IPS DF 4.7 (cell line): ENCODE measurements at regions not wholly inside any gene's neighbourhood (a gene's known extent, or its start where the extent isn't known, plus 50 kb on each side); places are given as distances from the start of the nearest gene placed in this dataset.

Source experiments
- DNase-seq: peaks from one replicate; pipeline ENCODE4 v3.0.0-alpha.2; 2013; ENCODE audit warnings: low spot score; ENCODE audit errors: extremely low read depth

DNA sequence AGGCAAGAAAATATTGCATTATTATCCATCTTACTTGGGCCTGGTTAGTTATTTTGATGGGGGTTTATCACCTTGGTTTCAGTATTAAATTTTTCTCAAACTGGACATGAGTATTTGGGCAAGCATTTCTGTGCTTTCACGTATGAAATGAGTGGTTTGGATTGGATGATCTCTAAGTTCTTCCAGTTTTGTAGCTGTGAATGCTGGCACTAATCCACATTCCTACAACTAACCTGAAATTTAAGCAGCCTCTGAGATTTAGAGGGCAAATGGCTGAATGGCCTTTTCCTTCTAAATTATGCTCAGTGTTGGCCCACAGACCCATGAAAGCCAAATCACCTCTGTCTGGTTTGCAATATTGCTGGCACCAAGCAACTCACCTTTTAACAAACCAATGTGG lies 475.0 kb upstream of the B3GALT2 start:
- DNase-seq = no peak

DNA sequence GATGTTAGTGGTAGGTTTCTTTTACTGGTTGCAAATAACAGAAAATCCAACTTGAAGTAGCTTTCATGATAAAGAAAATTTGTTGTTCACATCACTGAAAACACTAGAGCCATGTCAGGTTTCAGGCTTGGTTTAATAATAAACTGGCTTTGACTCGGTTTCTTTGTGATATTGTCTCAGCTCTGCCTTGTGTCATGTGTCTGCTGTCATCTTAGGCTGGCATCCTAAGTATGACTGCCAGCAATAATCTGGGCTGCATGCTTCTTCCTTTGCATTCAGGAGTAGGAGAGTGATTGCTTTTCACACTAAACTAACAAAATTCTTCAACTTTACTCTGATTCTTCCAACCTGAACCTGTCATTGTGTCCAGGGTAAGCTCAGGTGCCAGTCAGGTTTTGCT lies 474.0 kb upstream of the B3GALT2 start:
- DNase-seq = no peak

DNA sequence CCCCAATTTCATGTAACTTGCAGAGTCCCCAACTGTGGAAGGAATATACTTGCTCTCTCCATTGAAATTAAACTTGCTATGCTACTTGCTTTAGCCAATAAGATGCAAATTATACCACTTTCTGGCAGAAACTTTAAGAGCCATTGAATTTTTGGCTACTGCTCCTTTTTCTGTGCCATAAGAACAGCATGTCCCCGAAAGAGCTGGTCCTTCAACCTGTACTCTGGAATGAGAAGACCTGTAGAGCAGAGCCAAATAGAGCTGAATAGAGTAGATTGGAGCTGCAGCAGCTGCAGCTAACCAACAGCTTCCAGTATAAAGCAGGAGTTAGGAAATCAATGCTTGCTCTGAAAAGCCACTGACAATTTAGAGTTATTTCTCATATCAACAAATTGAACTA lies 472.3 kb upstream of the B3GALT2 start:
- DNase-seq = no peak

DNA sequence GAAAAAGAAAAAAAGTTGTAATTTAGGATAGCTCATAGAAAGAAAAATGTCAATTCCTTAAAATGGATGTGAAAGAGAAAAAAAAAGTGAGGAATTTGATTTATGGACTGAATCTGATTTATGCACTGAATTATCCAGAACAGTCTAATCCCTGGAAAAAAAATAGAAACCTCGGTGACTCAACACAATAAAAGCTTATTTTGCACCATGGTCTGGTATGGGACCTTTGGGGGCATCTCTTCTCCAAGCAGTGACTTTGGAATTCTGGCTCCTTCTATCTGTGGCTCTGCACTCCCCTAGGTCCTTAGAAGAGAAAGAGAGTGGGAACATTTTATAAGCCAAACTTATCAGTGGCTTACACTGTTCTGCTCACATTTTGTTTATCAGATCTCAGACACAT lies 471.7 kb upstream of the B3GALT2 start:
- no peak for DNase-seq

DNA sequence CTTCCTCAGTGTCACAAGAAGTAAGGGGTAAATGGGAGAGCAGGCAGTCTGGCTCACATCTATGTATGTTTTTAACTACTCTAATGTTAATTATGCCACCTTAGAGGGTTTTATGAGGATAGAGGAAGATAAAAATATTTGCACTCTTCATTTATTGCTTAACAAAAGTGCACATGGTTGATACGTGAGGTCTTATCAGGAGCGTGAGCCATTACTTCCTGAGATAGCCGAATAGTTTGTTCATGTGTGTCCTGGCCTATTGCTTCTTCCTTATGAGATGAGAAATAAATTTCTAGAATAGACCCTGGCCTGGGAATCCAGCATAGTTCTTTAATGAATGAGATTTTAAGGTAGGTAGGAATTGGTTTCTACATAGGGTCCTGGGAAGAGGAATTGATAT lies 471.1 kb upstream of the B3GALT2 start:
- no peak for DNase-seq

DNA sequence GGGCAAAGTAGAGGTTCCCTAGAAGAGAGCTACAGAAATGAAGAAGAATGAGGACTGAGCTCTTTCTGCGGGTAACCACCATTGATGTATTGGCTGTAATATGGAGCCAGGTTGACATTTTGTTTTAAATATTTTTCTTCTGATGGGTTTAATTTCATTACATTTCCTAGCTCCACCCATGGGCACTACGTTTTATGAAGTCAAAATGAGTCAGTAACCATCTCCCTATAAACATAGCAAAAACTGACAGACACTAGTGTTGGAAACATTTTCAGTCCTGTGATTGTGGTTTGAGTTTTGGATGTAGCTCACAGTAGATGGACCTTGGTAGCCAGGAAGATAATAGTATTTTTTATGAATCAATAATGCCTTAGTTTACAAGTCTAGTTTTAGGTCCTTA lies 470.4 kb upstream of the B3GALT2 start:
- DNase-seq = no peak

DNA sequence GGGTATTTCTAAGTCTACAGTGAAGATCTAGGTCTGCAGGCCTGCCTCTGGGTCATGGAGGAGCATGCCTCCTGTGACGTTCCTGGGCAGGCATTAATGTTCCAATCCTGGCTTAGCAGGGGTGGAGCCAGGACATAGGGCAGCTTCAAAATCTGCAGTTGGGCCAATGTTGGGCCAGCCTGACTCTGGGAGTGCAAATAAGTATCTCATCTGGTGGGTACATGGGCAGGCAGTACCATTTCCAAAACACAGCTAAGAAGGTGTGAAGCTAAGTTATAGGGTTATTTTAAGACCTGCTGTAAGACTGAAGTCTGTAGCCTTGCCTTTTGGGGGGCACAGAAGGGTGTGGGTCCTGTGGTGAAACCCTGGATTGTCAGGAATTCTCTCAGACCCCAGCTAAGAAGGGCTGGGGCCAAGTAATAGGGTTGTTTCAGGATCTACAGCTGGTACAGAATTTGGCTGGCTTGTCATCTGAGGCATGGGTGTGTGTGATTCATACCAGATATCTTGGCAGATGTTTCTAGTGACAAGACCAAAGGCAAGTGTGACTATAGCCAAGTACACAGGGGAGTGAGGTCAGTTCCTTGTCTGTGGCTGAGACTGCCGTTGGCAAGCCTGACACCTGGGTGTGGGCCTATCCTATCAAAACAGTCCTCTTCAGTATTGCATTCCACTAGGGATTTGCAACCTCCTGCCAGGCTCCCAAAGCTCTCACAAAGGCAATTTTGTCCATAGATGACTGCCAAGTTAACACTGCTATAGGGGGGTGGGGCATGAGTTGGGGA lies 468.7 kb upstream of the B3GALT2 start:
- DNase-seq = no peak

DNA sequence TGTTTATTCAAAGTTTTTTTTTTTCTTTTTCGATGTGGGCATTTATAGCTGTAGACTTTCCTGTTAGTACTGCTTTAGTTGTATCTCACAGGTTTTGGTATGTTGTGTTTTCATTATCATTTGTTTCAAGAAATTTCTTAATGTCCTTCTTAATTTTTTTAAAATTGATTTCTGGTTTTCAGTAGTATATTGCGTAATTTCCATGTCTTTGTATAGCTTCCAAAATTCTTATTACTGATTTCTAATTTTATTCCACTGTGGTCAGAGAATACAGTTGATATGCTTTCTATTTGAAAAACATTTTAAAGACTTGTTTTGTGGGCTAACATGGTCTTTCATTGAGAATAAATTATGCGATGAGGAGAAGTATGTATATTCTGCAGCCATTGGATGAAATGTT lies 463.2 kb upstream of the B3GALT2 start:
- no peak for DNase-seq

DNA sequence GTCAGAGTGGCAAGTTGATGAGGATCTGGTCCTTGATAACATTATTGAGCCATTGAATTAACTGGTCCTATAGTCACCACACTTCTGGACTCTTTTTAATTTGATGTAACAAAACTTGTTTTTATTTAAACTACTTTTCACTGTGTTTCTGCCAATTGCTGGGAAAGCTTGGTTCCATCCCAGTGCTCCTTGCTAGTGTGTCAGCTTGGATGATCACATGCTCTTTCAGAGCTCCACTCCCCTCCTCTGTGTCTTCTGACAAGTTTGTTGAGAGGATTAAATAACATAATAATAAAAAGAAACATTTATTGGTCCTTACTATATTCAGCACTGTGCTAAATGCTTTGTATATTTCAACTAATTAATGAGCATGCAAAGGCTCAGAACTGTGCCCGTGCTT lies 448.5 kb upstream of the B3GALT2 start:
- no peak for DNase-seq

DNA sequence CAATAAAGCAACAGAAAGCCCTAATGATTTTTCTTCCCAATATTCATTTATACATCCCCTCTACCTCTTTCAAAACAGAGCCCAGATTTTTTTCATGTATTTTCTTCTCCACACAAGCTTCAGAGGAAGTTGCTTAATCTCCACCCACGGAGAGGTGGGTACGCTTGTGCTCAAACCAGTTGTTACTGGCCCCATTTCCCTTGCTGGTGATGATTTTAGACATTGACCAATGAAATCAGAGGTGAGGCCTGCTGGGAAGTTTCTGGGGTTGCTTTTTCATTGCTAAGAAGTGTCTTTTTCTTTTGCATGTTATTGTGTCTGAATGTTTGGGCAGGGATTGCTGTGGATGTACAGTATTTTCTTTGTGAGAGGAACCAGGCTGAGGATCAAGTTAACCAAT lies 448.1 kb upstream of the B3GALT2 start:
- DNase-seq = no peak

DNA sequence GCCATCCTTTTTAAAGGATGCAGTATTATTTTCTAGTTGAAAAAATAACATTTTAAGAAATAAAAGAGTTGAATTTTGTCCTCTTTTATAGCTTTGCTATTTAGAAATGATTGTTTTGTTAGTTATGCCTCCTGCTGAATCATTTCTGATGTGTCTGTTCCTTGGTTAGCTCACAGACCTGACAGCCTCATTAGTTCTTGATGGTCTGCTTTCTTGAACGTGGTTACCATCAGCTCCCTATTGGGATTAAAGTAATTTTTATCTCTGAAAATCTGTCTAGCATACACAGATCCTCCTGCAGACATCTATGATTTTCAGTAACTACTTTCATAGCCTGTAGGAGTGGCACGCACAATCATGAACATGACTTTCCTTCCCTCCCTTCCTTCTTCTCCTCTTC lies 447.6 kb upstream of the B3GALT2 start:
- DNase-seq = no peak

DNA sequence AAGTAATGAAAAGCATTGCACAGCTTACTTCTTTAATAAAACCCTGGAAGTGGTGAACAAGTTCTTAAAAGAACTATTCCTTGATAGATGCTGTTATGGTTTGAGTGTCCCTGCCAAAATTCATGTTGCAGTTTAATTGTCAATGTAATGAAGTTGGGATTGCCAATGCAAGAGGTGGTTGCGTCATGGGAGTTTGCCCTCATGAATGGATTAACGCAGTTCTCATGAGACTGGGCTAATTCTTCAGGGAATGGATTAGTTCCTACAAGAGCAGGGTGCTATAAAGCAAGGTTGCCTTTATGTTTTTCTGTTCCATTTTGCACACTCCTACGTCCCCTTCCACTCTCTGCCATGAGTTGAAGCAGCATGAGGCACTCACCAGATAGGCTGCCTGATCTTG lies 446.7 kb upstream of the B3GALT2 start:
- DNase-seq = no peak

DNA sequence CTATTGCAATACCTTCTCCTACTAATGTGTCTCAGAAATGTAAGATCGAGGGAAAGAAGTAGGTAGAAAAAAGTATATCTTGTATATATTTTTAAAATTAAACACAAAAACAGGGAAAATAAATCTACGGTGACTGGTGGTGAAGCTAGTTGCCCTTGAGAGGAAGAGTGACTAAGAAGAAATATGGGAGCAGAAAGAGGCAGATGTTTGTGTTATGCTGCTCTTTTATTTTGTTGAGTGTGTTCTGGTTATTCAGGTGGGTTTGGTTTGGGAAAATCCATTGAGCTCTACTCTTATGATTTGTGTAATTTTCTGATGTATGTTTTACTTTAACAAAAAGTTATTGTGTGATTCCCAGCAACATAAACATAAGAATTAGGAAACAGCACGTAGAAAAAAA lies 444.9 kb upstream of the B3GALT2 start:
- DNase-seq = no peak

DNA sequence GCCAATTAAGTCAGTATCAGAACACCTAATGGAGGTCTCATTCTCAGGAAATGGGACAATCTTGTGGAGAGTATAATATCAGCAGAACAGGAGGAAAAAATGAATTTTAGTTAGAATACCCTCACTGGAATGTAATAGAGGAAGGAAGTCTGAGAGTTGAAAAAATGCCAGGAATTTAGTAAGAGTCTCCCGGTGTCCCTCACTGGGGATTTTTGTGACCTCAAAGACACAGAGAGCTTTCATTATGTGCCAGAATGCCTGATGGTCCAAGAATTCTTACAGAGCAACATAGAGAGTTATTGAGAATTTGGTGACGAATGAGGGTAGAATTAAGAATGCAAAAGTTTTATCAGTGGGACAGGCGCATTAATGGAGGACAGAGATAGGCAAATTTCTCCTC lies 443.5 kb upstream of the B3GALT2 start:
- DNase-seq = no peak

DNA sequence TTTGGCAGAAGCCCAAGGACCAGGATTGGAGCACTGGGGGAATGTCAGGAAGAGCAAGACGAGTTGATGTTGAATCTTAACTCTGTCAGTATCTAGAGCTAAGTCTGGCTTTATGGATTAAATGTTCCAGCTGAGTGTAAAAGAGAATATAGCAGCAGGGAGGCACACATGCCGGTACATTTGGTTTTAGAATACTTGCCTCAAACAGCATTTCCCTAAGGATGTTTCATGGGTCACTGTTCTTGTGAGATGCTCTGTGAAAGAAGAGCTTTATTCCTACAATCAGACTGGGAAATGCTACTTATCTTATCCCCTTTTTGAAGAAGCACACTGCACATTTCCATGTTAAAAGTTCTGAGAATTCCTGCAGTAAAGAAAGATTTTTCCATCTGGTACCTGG lies 440.3 kb upstream of the B3GALT2 start:
- DNase-seq = no peak

DNA sequence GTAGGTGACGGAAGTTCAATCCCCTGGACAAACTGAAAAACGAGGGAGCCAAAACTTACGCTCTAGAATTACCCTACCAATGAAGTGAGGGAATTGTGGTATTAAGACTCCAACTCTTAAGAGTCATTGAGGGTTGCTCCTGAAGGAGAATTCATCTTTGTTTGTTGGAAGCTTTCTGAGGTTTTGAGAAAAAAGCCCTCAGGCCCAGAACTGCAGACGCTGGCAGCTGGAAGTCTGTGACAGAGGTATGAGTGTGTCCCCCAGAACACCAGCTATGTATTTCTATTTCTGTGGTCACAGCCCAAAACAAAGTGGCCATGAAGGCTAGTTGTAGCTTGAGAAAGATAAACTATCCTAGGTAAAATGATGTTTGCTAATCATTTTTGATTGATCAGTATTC lies 438.8 kb upstream of the B3GALT2 start:
- no peak for DNase-seq

DNA sequence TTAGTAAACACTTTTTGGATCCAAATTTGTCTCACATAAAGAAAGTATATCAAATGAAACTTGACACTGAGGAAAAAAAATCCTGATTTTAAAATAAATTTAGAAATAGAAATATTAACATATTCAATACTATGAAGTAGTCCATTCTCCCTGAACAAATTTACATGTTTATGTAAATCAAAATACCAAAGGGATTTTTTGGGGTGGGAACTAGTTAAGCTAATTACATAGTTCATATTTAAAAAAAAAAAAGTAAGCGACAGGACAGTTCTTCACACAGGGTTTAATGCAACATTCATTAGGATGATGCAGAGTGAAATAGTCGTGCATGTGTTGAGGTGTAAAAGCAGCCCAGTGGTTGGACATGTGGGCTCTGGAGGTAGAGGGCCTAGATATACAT lies 433.5 kb upstream of the B3GALT2 start:
- DNase-seq = no peak

DNA sequence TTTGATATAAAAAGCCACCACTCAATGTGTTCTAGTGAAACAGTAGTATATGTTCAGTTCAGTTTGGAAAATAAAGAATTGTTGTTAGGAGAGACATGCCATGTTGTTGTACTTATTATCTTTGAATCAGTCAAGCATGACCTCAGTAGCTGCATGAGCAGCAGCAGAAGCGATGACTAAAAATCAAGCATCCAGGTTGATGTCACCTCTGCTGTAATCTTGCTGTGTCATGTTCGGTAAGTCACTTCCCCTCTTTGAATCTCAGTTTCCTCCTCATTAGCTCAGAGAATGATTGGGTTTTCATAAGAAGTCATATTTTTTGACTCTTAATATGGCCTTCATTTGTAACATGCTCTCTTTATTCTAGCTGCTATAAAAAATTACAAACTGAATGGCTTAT lies 428.4 kb upstream of the B3GALT2 start:
- DNase-seq = no peak

DNA sequence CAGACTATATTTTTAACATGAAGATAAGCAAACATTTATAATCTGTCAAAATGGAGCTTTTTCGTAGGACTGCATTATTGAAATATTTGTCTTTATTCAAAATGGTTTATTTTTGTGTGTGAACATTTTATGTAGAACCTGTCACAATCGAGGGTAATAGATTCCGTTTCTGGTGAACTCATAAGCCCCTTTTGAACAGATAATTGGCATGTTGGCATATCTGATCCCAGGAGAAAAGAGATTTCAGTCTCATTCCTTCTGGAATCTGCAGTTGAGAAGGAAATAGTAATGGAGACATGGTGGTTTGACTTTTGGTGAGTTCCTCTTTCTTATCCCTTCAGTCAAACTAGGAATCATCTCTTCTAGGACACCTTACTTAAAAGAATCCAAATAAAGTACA lies 427.9 kb upstream of the B3GALT2 start:
- DNase-seq = no peak

DNA sequence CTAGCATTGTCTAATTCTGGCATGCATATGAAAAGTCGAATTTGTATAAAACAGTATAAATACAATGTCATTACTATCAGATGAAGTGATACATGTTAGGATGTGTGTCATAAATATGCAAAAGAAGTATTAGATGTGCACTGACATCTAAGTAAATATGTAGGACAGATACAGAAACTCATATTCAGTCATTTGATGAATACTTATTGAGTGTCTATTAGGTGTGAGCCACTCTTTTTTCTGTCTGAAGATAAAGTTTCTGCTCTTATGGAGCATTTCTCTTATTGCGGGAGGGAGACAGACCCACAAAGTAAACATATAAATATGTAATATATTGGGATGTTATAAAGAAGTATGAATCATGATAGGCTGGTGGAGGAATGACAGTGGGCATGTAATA lies 426.6 kb upstream of the B3GALT2 start:
- no peak for DNase-seq

DNA sequence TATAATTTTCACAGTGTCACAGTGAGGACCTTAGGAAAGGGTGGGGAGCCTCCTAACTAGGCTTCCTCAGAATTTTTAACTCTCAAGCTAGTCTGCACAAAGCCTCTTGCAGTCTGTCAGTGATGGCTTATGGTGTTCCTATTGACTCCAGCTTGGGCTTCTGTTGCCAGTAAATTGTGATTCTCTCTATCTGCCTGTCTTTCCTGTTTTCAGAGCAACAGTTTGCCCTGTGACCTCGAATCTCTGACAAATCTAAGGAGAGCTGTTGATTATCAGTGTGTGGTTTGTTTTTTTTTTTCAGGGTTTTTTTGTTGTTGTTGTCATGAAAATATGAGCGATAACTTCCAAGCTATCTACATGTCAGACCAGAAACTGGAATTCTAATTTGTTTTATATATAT lies 423.2 kb upstream of the B3GALT2 start:
- no peak for DNase-seq

DNA sequence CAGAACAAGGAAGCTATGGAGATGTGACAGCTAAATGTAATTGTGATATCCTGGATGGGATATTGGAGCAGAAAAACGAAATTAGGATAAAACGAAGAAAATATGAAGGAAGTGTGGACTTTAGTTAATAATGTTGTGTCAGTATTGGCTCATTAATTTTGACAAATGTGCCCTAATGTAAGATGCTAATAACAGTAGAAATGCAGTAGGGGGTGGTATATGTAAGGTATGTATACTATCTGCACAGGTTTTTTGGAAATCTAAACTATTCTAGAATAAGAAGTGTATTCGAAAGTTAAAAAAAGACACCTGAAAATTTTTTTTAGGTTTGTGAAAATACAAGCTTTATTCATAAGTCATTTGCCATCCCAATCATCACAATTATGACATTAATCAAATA lies 421.4 kb upstream of the B3GALT2 start:
- no peak for DNase-seq

DNA sequence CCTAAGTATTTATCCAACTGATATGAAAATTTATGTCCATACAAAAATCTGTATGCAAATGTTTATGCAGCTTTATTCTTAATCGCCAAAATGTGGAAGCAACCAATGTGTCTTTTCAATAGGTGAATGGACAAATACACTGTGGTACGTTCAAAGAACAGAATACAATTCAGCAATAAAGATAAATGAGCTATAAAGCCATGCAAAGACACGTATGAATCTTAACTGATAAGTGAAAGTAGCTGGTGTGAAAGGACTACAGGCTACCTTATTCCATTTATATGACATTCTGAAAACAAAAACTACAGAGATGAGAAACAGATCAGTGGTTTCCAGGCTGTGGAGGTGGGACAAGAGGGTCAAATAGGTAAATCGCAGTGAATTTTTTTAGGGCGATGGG lies 419.6 kb upstream of the B3GALT2 start:
- no peak for DNase-seq

DNA sequence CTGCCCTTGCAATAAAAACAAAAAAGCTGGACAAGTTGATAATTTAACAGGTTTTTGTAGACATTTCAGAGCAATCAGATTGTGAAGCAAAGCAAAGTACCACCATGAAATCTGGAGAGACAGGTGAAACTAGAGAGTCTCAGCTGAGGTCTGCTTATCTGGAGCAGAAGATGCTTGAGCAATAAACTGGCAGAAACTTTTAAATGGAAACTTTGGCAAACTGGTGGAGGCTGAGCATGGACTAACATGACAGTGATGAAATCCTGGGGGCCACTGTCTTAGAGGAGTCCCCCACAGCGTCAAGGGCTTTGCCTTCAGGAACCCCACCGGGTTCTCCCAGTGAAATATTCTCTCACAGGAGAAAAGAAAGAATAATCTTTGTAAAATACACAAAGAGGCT lies 416.3 kb upstream of the B3GALT2 start:
- no peak for DNase-seq
